NCI-H345 (cell line): ENCODE measurements at regions not wholly inside any gene's neighbourhood (a gene's known extent, or its start where the extent isn't known, plus 50 kb on each side); places are given as distances from the start of the nearest gene placed in this dataset.
"Not testable (repeated sequence)": the region's sequence is repeated elsewhere in the genome, so short reads cannot be mapped to it uniquely, and the experiment has no call there.

Experiments used
- DNase-seq: peaks from one replicate; lab custom pipeline; 2025; lab: John Stamatoyannopoulos, UW

DNA sequence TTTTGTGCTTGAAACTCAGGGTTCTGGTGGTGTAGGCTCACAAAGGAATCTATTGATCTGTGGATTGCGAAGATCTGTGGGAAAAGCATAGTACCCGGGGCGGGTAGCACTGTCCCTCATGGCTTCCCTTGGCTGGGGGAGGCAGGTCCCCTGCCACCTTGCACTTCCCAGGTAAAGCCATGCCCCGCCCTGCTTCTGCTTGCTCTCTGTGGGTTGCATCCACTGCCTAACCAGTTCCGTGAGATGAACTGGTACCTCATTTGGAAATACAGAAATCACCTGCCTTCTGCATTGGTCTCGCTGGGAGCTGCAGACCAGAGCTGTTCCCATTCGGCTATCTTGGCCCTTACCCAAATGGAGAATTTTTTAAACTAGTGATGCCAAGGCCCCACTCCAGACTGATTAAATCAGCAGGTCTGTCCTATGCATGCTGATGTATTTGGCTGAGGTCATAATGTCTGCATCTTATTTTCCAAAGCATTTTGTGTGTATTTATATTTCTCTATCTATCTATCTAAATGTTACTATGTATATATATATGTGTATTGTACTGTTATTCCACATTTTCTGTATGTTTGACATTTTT is 65.5 kb upstream of the SLC7A14 start:
- no peak for DNase-seq

DNA sequence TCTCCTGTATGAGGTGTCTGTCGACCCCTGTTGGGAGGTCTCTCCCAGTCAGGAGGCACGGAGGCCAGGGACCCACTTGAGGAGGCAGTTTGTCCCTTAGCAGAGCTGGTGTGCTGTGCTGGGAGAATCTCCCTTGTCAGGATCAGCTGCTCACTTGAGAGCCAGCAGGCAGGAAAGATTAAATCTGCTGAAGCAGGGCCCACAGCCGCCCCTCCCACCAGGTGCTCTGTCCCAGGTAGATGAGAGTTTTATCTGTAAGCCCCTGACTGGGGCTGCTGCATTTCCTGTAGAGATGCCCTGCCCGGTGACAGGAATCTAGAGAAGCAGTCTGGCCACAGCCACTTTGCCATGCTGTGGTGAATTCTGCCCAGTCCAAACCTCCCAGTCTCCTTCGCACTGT is 64.7 kb upstream of the SLC7A14 start:
- DNase-seq: not testable (repeated sequence)

DNA sequence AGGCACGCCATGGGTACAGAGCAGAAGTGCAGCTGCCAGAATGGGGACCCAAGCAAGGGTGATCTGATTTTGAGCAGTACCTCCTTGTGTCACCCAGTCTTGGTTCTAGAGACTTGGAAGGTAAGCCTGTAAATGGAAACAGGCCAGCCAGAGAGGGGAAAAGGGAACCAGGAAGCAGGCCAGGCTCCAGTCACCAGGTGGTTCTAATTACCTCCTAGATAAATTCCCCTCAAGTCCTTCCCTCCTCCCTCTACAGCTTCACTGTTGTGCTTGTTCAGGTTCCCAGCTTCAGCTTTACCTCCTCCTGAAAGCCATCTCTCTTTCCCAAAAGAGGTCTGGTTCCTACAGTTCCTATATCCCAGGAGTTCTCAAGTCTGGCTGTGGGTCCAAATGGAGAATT is 58.8 kb upstream of the SLC7A14 start:
- no peak for DNase-seq

GRCh38 chr3:170643831-170644230 is 58.0 kb upstream of the SLC7A14 start:
- DNase-seq: no peak

GRCh38 chr3:170642882-170643601 is 57.2 kb upstream of the SLC7A14 start:
- no peak for DNase-seq

DNA sequence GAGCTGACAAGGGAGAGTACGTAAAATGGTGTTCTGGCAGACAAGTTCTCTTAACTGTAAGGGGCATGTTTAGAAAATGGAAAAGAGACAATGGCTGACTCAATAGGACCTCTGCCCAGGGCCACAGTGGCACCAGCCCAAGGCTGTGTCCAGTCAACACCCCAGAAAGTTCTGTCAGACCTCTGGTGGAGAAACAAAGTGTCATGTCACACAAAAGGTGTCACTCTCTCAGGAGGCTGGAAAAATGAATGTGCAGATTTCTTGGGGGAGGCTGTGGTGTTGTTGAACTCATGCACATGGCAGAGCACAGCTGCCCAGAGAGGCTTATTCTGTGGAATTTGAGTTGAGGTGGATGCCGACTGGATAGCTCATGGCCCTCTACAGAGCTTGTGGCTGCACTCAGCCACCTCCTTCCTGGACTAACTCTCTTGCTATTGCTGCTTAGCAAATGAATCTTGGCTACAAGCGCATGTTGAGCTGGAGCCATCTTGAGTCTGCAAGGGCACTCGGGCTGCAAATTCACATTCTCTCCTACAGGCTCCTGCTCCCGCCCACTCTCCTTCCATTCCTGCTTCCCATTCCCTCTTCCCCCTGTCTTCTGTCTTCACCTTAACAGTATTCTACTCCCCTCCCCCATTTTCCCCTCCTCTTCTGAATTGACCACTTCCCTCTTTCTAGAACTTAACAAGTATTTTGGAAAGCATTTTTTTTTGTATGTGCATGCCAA is 55.8 kb upstream of the SLC7A14 start:
- no peak for DNase-seq

GRCh38 chr3:170640737-170641171 is 54.9 kb upstream of the SLC7A14 start:
- no peak for DNase-seq

- DNase-seq: no peak
These were observed 53.1 kb upstream of the SLC7A14 start for GRCh38 chr3:170638988-170639387.

DNA sequence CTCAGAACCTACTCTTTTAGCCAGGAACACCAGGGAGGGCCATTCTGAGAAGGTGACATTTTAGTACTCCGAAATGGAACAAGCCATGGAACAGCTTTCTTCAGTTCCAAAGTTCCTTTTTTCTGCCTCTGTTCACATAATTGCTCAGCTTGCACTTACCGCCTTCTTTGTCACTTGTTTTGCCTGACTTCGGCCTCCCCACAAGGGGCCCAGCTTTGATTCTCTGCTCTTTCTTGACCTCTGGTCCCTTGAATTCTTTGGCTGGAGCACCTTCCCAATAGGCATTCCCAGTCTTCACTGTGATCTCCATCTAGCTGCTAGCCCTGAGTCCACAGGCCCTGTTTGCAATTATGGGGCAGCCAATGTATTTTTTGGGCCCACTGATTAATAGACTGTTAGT is 51.4 kb upstream of the SLC7A14 start:
- DNase-seq: no peak

- no peak for DNase-seq
These were observed 50.6 kb upstream of the SLC7A14 start for GRCh38 chr3:170636400-170636973.
